Stomach (tissue), 8 donors: ENCODE measurements at regions not wholly inside any gene's neighbourhood (a gene's known extent, or its start where the extent isn't known, plus 50 kb on each side); places are given as distances from the start of the nearest gene placed in this dataset.
"Not testable (repeated sequence)": the region's sequence is repeated elsewhere in the genome, so short reads cannot be mapped to it uniquely, and the experiment has no call there.

Experiments
- DNase-seq, 2 donors: peaks; one replicate each; pipeline versions ENCODE4 v3.0.0 to v3.0.0-alpha.2; 2013 to 2019
- H3K27ac ChIP-seq, 5 donors: fragments of 200-600 bp in 4 of 5; sonication (generic) in 4 of 5; one replicate each; pipeline ENCODE4 v1.5.1; 2013 to 2019; ENCODE audit warnings: mild to moderate bottlenecking in 1 of 5, moderate library complexity in 1 of 5
- H3K27me3 ChIP-seq, 3 donors: fragments of 200-600 bp; sonication (generic); one replicate each; pipeline ENCODE4 v1.5.1; 2017 to 2019; ENCODE audit warnings: mixed run types in 1 of 3
- H3K36me3 ChIP-seq, 4 donors: fragments of 200-600 bp; sonication (generic); 1 replicate in 3 of 4; 2 replicates in 1 of 4; pipeline ENCODE4 v1.5.1; 2016 to 2019
- H3K4me1 ChIP-seq, 4 donors: fragments of 200-600 bp; sonication (generic); one replicate each; pipeline ENCODE4 v1.5.1; 2016 to 2019
- H3K4me3 ChIP-seq, 4 donors: fragments of 200-600 bp; sonication (generic) in 3 of 4; one replicate each; pipeline ENCODE4 v1.5.1; 2016 to 2019; ENCODE audit warnings: mild to moderate bottlenecking in 1 of 4
- H3K9me3 ChIP-seq, 4 donors: fragments of 200-600 bp; sonication (generic); one replicate each; pipeline ENCODE4 v1.5.1; 2016 to 2019
- CTCF ChIP-seq, 7 experiments: fragments of 450-650 bp in 4 of 7; fragments of 200-600 bp in 3 of 7; sonication (generic) in 3 of 7; IDR thresholded peaks; one replicate each; pipeline ENCODE4 v1.5.1; 2016 to 2019; ENCODE audit warnings: antibody characterized with exemption in 7 of 7, control low read depth in 2 of 7, mild to moderate bottlenecking in 1 of 7
- EP300 ChIP-seq: sonication (generic); formaldehyde crosslinking; IDR thresholded peaks from one replicate; pipeline ENCODE4 v1.6.1; 2017; ENCODE audit warnings: antibody characterized with exemption
- POLR2A ChIP-seq, 4 donors: fragments of 450-650 bp; IDR thresholded peaks; one replicate each; pipeline ENCODE4 v1.6.1; 2016; ENCODE audit warnings: antibody characterized with exemption in 4 of 4, control low read depth in 2 of 4, mild to moderate bottlenecking in 1 of 4, moderate library complexity in 1 of 4
- POLR2AphosphoS5 ChIP-seq, 3 donors: sonication (generic); formaldehyde crosslinking; IDR thresholded peaks; one replicate each; pipeline ENCODE4 v1.6.1; 2016; ENCODE audit warnings: antibody characterized with exemption in 3 of 3
- WGBS, 5 donors: extraction: QIAGEN DNeasy Blood & Tissue Kit in 3 of 5; methylation state at CpG; one replicate each; pipeline versions ENCODE4 v1.1.5 to v1.1.7; 2013 to 2018; 5-methylcytosine and 5-hydroxymethylcytosine counted together
- intact Hi-C: fragments of 100-400 bp; cut with DNase I; formaldehyde crosslinking; loops from one replicate; pipeline ENCODE4 v1.15.1; 2023; ENCODE audit warnings: low total_unique reads
- donor health status: healthy with polysubstance abuse.
- donor health status: Bipolar disorder and iron deficiency.
- donor health status: healthy.

- Histone ChIP-seq H3K4me3 (no peak overlapping the region), H3K9me3 (no peaks in the 10 kb centered on the region), H3K4me1 (no peaks in the 10 kb centered on the region), H3K27ac (no peak overlapping the region), H3K36me3 (no peaks in the 10 kb centered on the region), H3K27me3 (no peaks in the 10 kb centered on the region)
- intact Hi-C loops, result no loop called here
- no peak for DNase-seq
- TF ChIP-seq EP300 (no peak), CTCF (IDR thresholded peaks at IDR 0.05) (no peak), POLR2AphosphoS5 (IDR thresholded peaks at IDR 0.05) (no peak), POLR2A (IDR thresholded peaks at IDR 0.05) (no peak)
- WGBS, 5 donors, result 82 to 90% (median 85%) methylated on average over 2 of the region's 2 CpGs
These were observed 158.5 kb upstream of the ARSJ start for GRCh38 chr4:114137984-114138383.

DNA sequence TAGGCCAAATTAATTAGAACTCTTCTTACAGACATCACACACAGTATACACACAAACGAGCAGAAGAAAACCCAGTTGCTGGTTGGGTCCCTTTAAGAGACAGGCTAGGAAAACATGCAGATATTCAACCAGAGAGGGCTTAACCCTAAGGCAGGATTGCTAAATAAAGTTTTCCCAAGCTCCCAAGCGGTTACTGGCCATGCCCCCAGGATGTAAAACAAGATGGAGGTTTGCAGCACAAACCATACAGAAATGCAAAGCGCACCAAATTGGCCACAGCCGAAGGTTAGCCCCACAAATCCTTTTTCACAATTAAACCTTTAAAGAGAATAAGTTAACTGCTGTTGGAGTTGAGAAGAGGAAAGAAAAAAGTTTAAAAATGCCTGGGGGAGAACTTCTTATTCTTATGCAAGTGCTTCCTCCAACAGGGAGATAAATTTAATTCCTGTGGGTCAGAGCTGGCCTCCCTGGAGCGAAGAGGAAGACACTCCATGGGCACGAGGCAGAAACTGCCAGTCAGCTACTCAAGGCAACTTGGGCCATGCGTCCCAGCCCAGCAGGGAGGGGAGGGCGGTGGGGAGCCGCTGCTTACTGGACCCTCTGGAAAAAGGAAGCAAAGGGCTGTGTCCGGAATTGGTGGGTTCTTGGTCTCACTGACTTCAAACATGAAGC is 167.6 kb upstream of the ARSJ start:
- Histone ChIP-seq H3K27me3 (no peaks in the 10 kb centered on the region), H3K27ac (no peak overlapping the region), H3K9me3 (peaks cover 0 to 9% (median 4%) of the 10 kb centered on the region in 4 donors), H3K36me3 (no peaks in the 10 kb centered on the region), H3K4me1 (no peaks in the 10 kb centered on the region), H3K4me3 (no peak overlapping the region)
- WGBS, 5 donors, result 79 to 90% (median 87%) methylated on average over 10 of the region's 10 CpGs
- TF ChIP-seq EP300 (no peak), POLR2A (IDR thresholded peaks at IDR 0.05) (no peak), POLR2AphosphoS5 (IDR thresholded peaks at IDR 0.05) (no peak), CTCF (IDR thresholded peaks at IDR 0.05) (no peak)
- no peak for DNase-seq
- intact Hi-C loops, result no loop called here

GRCh38 chr4:114147619-114148208 is 168.3 kb upstream of the ARSJ start:
- H3K27ac ChIP-seq, H3K4me3 ChIP-seq, intact Hi-C loops, H3K4me1 ChIP-seq, DNase-seq, H3K9me3 ChIP-seq, H3K27me3 ChIP-seq, H3K36me3 ChIP-seq: not testable (repeated sequence)
- WGBS, 5 donors, result 78 to 89% (median 79%) methylated on average over 17 of the region's 17 CpGs

DNA sequence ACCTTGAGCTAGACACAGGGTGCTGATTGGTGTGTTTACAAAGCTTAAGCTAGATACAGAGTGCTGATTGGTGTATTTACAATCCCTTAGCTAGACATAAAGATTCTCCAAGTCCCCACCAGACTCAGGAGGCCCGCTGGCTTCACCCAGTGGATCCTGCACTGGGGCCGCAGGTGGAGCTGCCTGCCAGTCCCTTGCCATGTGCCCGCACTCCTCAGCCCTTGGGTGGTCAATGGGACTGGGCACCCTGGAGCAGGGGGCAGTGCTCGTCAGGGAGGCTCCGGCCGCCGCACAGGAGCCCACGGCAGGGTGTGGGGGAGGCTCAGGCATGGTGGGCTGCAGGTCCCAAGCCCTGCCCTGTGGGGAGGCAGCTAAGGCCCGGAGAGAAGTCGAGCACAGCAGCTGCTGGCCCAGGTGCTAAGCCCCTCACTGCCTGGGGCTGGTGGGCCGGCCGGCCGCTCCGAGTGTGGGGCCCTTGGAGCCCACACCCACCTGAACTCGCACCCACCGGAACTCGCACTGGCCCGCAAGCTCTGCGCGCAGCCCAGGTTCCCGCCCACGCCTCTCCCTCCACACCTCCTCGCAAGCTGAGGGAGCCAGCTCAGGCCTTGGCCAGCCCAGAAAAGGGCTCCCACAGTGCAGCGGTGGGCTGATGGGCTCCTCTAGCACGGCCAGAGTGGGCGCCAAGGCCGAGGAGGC is 169.1 kb upstream of the ARSJ start:
- intact Hi-C loops, H3K9me3 ChIP-seq: not testable (repeated sequence)
- WGBS, 5 donors, result 91 to 99% (median 97%) methylated on average over 11 to 27 of the region's 27 CpGs

GRCh38 chr4:114156371-114156770 is 176.9 kb upstream of the ARSJ start:
- Histone ChIP-seq H3K36me3 (no peaks in the 10 kb centered on the region), H3K9me3 (no peaks in the 10 kb centered on the region), H3K4me3 (no peak overlapping the region), H3K27ac (no peak overlapping the region), H3K27me3 (no peaks in the 10 kb centered on the region), H3K4me1 (no peaks in the 10 kb centered on the region)
- no peak for DNase-seq
- intact Hi-C loops, result no loop called here
- no peak for TF ChIP-seq POLR2A (IDR thresholded peaks at IDR 0.05)
- TF ChIP-seq POLR2AphosphoS5 (IDR thresholded peaks at IDR 0.05), result no peak
- TF ChIP-seq EP300, result no peak
- no peak for TF ChIP-seq CTCF (IDR thresholded peaks at IDR 0.05)
- WGBS, 5 donors, result 60 to 91% (median 79%) methylated on average over 1 of the region's 1 CpG

More for the DNA sequence above, 169.1 kb upstream of the ARSJ start:
- H3K4me1 ChIP-seq, H3K27ac ChIP-seq, H3K27me3 ChIP-seq, DNase-seq, H3K36me3 ChIP-seq, H3K4me3 ChIP-seq: not testable (repeated sequence)
